ENCODE measurements at regions not wholly inside any gene's neighbourhood (a gene's known extent, or its start where the extent isn't known, plus 50 kb on each side); places are given as distances from the start of the nearest gene placed in this dataset.

GRCh38 chr15:92725171-92725570 is 69.6 kb upstream of the FAM174B start:
- TF ChIP-seq CTCF (conservative IDR thresholded peaks at IDR 0.05 in 1 of 2, IDR thresholded peaks at IDR 0.05 in 1 of 2; ENCODE audit: extremely low read depth in 1 of 2, insufficient read depth in 1 of 2, low read depth in 1 of 2, low read length in 2 of 2) (no peak), EZH2 (IDR thresholded peaks at IDR 0.05; ENCODE audit: borderline replicate concordance, low read length) (no peak)

Measured in mammary epithelial cell (primary cell).